Astrocyte of the spinal cord (primary cell): ENCODE measurements at regions not wholly inside any gene's neighbourhood (a gene's known extent, or its start where the extent isn't known, plus 50 kb on each side); places are given as distances from the start of the nearest gene placed in this dataset.
"Not testable (repeated sequence)": the region's sequence is repeated elsewhere in the genome, so short reads cannot be mapped to it uniquely, and the experiment has no call there.

ENCODE experiments used
- DNase-seq: peaks from one replicate; pipeline ENCODE4 v3.0.0; 2011; ENCODE audit warnings: low read depth, low spot score
- H3K4me3 ChIP-seq: 2 replicates; pipeline ENCODE4 v1.5.1; 2011; ENCODE audit warnings: low read depth, mild to moderate bottlenecking, low read length, moderate library complexity
- in situ Hi-C: cut with HindIII; loops from 2 replicates; pipeline ENCODE4 v1.10.0; 2017; ENCODE audit warnings: low sequenced_read_pairs
- TF ChIP-seq, protein P1 (sequence below): IDR thresholded peaks from 2 replicates; pipeline ENCODE4 v1.5.1; 2012; ENCODE audit warnings: low read depth, mild to moderate bottlenecking, low read length, inconsistent platforms

GRCh38 chr1:74933500-74933899, 200.5 kb downstream of the TYW3 start:
- in situ Hi-C loops = no loop called here
- no peak overlapping the region for H3K4me3 ChIP-seq
- TF ChIP-seq, protein P1, sequence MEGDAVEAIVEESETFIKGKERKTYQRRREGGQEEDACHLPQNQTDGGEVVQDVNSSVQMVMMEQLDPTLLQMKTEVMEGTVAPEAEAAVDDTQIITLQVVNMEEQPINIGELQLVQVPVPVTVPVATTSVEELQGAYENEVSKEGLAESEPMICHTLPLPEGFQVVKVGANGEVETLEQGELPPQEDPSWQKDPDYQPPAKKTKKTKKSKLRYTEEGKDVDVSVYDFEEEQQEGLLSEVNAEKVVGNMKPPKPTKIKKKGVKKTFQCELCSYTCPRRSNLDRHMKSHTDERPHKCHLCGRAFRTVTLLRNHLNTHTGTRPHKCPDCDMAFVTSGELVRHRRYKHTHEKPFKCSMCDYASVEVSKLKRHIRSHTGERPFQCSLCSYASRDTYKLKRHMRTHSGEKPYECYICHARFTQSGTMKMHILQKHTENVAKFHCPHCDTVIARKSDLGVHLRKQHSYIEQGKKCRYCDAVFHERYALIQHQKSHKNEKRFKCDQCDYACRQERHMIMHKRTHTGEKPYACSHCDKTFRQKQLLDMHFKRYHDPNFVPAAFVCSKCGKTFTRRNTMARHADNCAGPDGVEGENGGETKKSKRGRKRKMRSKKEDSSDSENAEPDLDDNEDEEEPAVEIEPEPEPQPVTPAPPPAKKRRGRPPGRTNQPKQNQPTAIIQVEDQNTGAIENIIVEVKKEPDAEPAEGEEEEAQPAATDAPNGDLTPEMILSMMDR = no peak
- DNase-seq = no peak

- in situ Hi-C loops = no loop called here
- no peak for DNase-seq
- TF ChIP-seq, protein P1 = no peak
- no peak overlapping the region for H3K4me3 ChIP-seq
Measured at GRCh38 chr1:74935446-74935845, 198.7 kb upstream of the LHX8 start.

- in situ Hi-C loops = no loop called here
- TF ChIP-seq, protein P1 = no peak
- DNase-seq = peak; percentile 5
- no peak overlapping the region for H3K4me3 ChIP-seq
Measured at GRCh38 chr1:74937176-74937575, 197.0 kb upstream of the LHX8 start.

GRCh38 chr1:74943046-74943445, 191.1 kb upstream of the LHX8 start:
- DNase-seq = no peak
- H3K4me3 ChIP-seq = no peak overlapping the region
- in situ Hi-C loops = no loop called here
- TF ChIP-seq, protein P1 = no peak

GRCh38 chr1:74946388-74946787, 187.8 kb upstream of the LHX8 start:
- in situ Hi-C loops = no loop called here
- TF ChIP-seq, protein P1 = no peak
- H3K4me3 ChIP-seq = no peak overlapping the region

DNA sequence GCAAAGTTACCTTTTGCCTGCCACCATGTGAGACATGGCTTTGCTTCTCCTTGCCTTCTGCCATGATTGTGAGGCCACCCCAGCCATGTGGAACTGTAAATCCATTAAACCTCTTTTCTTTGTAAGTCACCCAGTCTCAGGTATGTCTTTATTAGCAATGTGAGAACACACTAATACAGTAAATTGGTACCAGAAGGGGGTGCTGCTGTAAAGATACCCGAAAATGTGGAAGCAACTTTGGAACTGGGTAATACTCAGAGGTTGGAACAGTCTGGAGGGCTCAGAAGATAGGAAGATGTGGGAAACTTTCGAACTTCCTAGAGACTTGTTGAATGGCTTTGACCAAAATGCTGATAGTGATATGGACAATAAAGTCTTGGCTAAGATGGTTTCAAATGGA, 184.8 kb upstream of the LHX8 start:
- DNase-seq, in situ Hi-C loops, H3K4me3 ChIP-seq: not testable (repeated sequence)

More at GRCh38 chr1:74946388-74946787, 187.8 kb upstream of the LHX8 start:
- no peak for DNase-seq

- in situ Hi-C loops, H3K4me3 ChIP-seq, DNase-seq: not testable (repeated sequence)
Measured at GRCh38 chr1:74951981-74952380, 182.2 kb upstream of the LHX8 start.

DNA sequence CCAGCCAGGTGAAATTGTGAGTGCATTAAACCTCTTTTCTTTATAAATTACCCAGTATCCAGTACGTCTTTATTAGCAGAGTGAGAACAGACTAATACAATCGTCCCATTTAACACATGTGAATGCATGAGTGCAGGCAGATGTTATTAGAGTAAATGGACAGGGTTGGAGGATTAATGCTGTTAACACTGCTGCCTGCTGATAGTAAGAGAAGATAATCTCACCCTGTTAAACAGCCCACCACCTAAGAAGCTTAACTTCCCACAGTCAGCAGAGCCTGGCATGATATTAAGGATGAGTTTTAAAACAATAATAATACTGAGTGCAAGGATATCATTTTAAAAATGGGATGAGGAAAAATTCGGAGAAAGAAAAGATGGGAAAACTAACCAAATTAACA, 181.4 kb upstream of the LHX8 start:
- no peak for DNase-seq
- in situ Hi-C loops = no loop called here
- no peak overlapping the region for H3K4me3 ChIP-seq
- TF ChIP-seq, protein P1 = no peak
